ENCODE measurements at regions not wholly inside any gene's neighbourhood (a gene's known extent, or its start where the extent isn't known, plus 50 kb on each side); places are given as distances from the start of the nearest gene placed in this dataset.

DNA sequence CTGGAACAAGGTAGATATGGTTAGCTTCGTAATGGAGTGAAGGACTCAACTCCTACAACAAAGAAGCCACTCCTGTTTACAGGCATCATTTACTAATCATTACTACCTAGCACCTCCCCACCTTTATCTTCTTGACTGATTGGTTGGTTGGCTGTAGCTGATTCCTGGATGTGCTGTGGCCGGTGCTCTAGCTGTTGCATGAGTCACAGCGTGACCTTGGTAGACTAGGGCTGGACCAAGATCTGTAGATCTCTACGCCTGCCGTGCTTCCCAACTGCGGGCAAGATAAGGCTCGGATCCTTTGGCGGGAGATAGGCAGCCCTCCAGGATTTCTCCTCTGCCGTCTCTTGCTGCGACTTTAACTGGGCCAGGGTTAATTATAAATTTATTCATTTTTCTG lies 194.3 kb upstream of the SOX11 start:
- H3K4me2 ChIP-seq (ENCODE audit: low read length): no peak overlapping the region
- no peak overlapping the region for H3K9ac ChIP-seq (ENCODE audit: low read depth, low read length)
- no peaks in the 10 kb centered on the region for H3K9me3 ChIP-seq (replicated peaks; ENCODE audit: low read length)
- no peaks in the 10 kb centered on the region for H3K36me3 ChIP-seq (ENCODE audit: insufficient read depth, low read length)
- peaks cover 3% of the 10 kb centered on the region for H3K27me3 ChIP-seq (ENCODE audit: control insufficient read depth, insufficient read depth, low read length)
- no peak overlapping the region for H3K4me3 ChIP-seq (ENCODE audit: low read length)
- H3K4me1 ChIP-seq (ENCODE audit: control insufficient read depth, insufficient read depth, low read length): no peaks in the 10 kb centered on the region

DNA sequence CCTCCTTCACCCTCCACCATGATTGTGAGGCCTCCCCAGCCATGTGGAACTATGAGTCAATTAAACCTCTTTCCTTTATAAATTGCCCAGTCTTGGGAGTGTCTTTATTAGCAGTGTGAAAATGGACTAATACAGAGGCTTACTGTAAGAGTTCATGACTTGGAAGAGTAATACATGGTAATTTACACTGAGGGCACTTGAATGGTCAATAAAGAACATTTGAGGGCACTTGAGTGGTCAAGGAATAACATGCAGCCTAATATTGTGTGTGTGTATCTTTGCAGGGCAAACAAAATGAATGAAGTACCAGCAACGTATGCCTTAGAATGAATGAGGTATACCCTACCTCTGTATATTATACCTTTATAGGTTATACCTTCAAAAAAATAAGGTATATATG lies 190.4 kb upstream of the SOX11 start:
- Histone ChIP-seq H3K9me3 (replicated peaks; ENCODE audit: low read length) (no peaks in the 10 kb centered on the region), H3K4me2 (ENCODE audit: low read length) (no peak overlapping the region), H3K4me1 (ENCODE audit: control insufficient read depth, insufficient read depth, low read length) (no peaks in the 10 kb centered on the region), H3K4me3 (ENCODE audit: low read length) (no peak overlapping the region), H3K9ac (ENCODE audit: low read depth, low read length) (no peak overlapping the region), H3K36me3 (ENCODE audit: insufficient read depth, low read length) (no peaks in the 10 kb centered on the region), H3K27me3 (ENCODE audit: control insufficient read depth, insufficient read depth, low read length) (no peaks in the 10 kb centered on the region)

DNA sequence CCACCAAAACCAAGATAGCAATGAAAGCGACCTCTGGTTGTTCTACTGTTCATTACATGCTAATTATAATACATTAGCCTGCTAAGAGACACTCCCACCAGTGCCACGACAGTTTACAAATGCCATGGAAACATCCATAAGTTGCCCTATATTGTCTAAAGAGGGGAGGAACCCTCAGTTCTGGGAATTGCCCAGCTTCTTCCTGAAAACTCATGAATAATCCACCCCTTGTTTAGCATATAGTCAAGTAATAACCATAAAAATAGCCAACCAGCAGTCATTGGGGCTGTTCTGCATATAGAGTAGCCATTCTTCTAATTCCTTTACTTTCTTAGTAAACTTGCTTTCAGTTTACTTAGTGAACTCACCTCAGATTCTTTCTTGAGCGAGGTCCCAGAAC lies 189.8 kb upstream of the SOX11 start:
- Histone ChIP-seq H3K4me1 (ENCODE audit: control insufficient read depth, insufficient read depth, low read length) (no peaks in the 10 kb centered on the region), H3K36me3 (ENCODE audit: insufficient read depth, low read length) (no peaks in the 10 kb centered on the region), H3K9ac (ENCODE audit: low read depth, low read length) (no peak overlapping the region), H3K27me3 (ENCODE audit: control insufficient read depth, insufficient read depth, low read length) (no peaks in the 10 kb centered on the region), H3K4me3 (ENCODE audit: low read length) (no peak overlapping the region), H3K9me3 (replicated peaks; ENCODE audit: low read length) (no peaks in the 10 kb centered on the region), H3K4me2 (ENCODE audit: low read length) (no peak overlapping the region)

DNA sequence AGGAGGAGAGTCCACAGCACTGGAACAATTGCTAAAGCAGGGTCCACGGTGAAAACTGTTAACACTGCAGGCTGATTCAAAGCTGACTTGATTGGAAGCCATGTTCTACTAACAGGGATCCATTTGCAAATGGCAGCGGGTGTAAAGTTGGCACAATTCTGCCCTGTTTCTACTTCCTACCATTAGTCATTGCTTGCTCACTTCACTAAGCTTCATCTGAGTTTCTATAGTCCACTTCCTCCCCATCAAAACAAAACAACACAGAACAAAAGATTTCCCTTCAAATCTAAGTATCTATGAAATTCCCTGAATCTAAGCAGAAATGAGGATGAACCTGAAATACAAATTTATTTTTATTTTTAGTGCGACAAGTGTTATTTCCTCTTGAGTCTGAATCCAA lies 187.4 kb upstream of the SOX11 start:
- H3K9ac ChIP-seq (ENCODE audit: low read depth, low read length): no peak overlapping the region
- H3K4me3 ChIP-seq (ENCODE audit: low read length): no peak overlapping the region
- H3K36me3 ChIP-seq (ENCODE audit: insufficient read depth, low read length): no peaks in the 10 kb centered on the region
- no peaks in the 10 kb centered on the region for H3K27me3 ChIP-seq (ENCODE audit: control insufficient read depth, insufficient read depth, low read length)
- no peak overlapping the region for H3K4me2 ChIP-seq (ENCODE audit: low read length)
- no peaks in the 10 kb centered on the region for H3K4me1 ChIP-seq (ENCODE audit: control insufficient read depth, insufficient read depth, low read length)
- no peaks in the 10 kb centered on the region for H3K9me3 ChIP-seq (replicated peaks; ENCODE audit: low read length)

DNA sequence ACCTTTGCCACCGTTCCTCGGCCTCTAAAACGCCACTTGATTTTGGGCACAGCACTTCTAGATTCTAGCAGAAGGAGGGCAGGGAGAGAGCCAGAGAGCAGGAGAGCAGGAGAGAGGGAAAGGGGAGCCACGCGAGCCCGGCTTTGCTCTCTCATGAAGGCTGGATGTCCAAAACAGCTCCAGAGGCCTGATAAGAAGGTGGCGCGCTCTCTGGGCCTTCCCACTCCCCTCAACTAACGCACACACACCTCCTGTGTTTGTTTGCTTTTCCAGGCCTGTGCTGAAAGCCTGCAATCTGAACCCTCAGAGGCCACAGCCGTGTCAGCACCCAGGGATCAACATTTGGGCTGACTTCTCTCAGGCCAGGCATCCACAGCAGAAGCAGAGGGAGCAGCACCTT lies 184.8 kb upstream of the SOX11 start:
- H3K4me3 ChIP-seq (ENCODE audit: low read length): no peak overlapping the region
- H3K36me3 ChIP-seq (ENCODE audit: insufficient read depth, low read length): no peaks in the 10 kb centered on the region
- H3K4me1 ChIP-seq (ENCODE audit: control insufficient read depth, insufficient read depth, low read length): no peaks in the 10 kb centered on the region
- no peak overlapping the region for H3K4me2 ChIP-seq (ENCODE audit: low read length)
- H3K27me3 ChIP-seq (ENCODE audit: control insufficient read depth, insufficient read depth, low read length): no peaks in the 10 kb centered on the region
- H3K9me3 ChIP-seq (replicated peaks; ENCODE audit: low read length): no peaks in the 10 kb centered on the region
- H3K9ac ChIP-seq (ENCODE audit: low read depth, low read length): no peak overlapping the region

DNA sequence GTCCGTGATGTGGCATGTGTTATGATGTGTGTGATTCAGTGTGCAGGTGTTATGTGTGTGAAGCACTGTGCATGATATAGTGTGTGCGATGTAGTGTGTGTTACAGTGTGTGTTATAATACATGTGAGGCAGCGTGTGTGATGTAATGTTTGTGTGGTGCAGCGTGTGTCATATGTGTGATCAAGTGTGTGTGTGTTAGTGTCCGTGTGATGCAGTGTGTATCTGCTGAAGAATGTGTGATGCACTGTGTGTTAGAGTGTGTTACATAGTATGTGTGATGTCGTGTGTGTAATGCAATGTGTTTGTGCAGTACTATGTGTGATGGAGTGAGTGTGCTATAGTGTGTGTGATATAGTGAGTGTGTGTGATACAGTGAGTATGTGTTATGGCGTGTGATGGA lies 182.8 kb upstream of the SOX11 start:
- Histone ChIP-seq H3K4me1 (ENCODE audit: control insufficient read depth, insufficient read depth, low read length) (no peaks in the 10 kb centered on the region), H3K4me3 (ENCODE audit: low read length) (no peak overlapping the region), H3K36me3 (ENCODE audit: insufficient read depth, low read length) (no peaks in the 10 kb centered on the region), H3K9me3 (replicated peaks; ENCODE audit: low read length) (no peaks in the 10 kb centered on the region), H3K9ac (ENCODE audit: low read depth, low read length) (no peak overlapping the region), H3K4me2 (ENCODE audit: low read length) (no peak overlapping the region), H3K27me3 (ENCODE audit: control insufficient read depth, insufficient read depth, low read length) (no peaks in the 10 kb centered on the region)

DNA sequence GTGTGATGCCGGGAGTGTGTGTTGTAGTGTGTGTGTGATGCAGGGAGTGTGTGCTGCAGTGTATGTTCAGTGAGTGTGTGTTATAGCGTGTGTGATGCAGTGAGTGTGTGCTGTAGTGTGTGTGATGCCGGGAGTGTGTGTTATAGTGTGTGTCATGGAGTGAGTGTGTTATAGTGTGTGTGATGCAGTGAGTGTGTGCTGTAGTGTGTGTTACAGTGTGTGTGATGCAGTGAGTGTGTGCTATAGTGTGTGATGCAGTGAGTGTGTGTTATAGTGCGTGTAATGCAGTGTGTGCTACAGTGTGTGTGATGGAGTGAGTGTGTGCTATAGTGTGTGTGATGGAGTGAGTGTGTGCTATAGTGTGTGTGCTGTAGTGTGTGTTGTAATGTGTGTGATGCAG lies 182.1 kb upstream of the SOX11 start:
- Histone ChIP-seq H3K4me3 (ENCODE audit: low read length) (no peak overlapping the region), H3K27me3 (ENCODE audit: control insufficient read depth, insufficient read depth, low read length) (no peaks in the 10 kb centered on the region), H3K4me2 (ENCODE audit: low read length) (no peak overlapping the region), H3K9ac (ENCODE audit: low read depth, low read length) (no peak overlapping the region), H3K36me3 (ENCODE audit: insufficient read depth, low read length) (no peaks in the 10 kb centered on the region), H3K4me1 (ENCODE audit: control insufficient read depth, insufficient read depth, low read length) (no peaks in the 10 kb centered on the region), H3K9me3 (replicated peaks; ENCODE audit: low read length) (no peaks in the 10 kb centered on the region)

DNA sequence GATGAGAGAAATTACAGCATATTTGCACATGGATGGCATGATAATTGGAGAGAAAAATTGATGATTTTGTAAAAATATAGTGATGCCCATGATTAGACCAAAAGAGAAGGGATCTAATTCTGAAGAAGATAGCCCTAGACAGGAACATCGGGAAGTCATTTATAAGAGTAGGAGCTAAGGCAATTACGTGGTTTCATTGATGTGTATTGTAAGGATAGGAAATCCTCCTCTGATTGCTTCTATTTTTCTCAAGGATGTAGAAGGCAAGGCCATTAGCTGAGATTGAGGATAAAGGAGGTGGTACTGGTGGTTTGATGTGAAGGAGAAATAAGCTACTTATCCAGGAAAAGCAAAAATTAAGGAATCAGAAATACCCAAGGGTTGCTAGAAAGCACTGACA lies 176.5 kb upstream of the SOX11 start:
- no peaks in the 10 kb centered on the region for H3K4me1 ChIP-seq (ENCODE audit: control insufficient read depth, insufficient read depth, low read length)
- no peaks in the 10 kb centered on the region for H3K36me3 ChIP-seq (ENCODE audit: insufficient read depth, low read length)
- H3K9ac ChIP-seq (ENCODE audit: low read depth, low read length): no peak overlapping the region
- no peaks in the 10 kb centered on the region for H3K27me3 ChIP-seq (ENCODE audit: control insufficient read depth, insufficient read depth, low read length)
- H3K4me2 ChIP-seq (ENCODE audit: low read length): no peak overlapping the region
- no peak overlapping the region for H3K4me3 ChIP-seq (ENCODE audit: low read length)
- H3K9me3 ChIP-seq (replicated peaks; ENCODE audit: low read length): no peaks in the 10 kb centered on the region

DNA sequence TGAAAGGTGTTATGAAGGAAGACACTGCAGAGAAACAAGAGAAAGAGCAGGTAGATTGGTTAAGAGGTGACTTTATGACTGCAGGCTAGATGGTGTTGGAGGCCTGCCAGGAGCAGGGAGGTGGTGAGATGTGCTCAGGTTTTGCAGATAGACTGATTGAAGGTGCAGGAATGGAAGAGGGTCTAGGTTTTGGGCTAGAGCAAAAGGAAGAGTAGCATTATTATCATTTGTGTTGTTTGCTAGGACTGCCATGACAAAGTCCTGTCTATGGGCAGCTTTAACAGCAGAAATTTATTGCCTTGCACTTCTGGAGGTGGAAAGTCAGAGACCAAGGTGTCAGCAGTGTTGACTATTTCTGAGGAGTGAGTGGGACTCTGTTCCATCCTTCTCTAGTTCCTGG lies 172.9 kb upstream of the SOX11 start:
- Histone ChIP-seq H3K4me1 (ENCODE audit: control insufficient read depth, insufficient read depth, low read length) (no peaks in the 10 kb centered on the region), H3K9me3 (replicated peaks; ENCODE audit: low read length) (no peaks in the 10 kb centered on the region), H3K36me3 (ENCODE audit: insufficient read depth, low read length) (no peaks in the 10 kb centered on the region), H3K4me3 (ENCODE audit: low read length) (no peak overlapping the region), H3K27me3 (ENCODE audit: control insufficient read depth, insufficient read depth, low read length) (no peaks in the 10 kb centered on the region), H3K9ac (ENCODE audit: low read depth, low read length) (no peak overlapping the region), H3K4me2 (ENCODE audit: low read length) (no peak overlapping the region)

DNA sequence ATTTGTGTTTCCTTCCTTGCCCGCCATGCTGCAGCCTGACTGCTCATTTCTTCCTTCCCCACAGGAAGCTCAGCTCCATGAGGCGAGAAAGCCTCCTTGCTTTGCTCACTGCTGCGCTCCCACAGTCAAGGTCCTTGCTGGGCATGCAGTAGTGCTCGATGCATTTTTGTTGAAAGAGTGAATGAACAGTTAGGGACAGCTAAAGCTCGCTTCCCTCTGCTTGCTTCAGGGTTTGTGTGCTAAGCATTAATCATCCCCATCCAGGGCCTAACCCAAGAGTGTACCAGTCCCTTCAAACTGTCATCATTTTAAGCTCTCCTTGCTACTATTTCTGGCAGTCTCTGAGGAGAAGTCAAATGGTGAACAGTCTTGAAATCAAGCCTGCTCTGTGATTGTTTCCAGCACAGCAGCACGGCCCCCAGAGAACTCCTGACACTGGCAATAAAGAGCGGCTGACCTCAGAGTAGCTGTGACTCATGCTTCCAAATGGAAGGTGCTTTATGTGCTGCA lies 171.7 kb upstream of the SOX11 start:
- H3K4me1 ChIP-seq (ENCODE audit: control insufficient read depth, insufficient read depth, low read length): no peaks in the 10 kb centered on the region
- no peaks in the 10 kb centered on the region for H3K27me3 ChIP-seq (ENCODE audit: control insufficient read depth, insufficient read depth, low read length)
- no peaks in the 10 kb centered on the region for H3K9me3 ChIP-seq (replicated peaks; ENCODE audit: low read length)
- H3K36me3 ChIP-seq (ENCODE audit: insufficient read depth, low read length): no peaks in the 10 kb centered on the region
- peak overlapping the region; percentile 1 for H3K4me2 ChIP-seq (ENCODE audit: low read length)
- H3K9ac ChIP-seq (ENCODE audit: low read depth, low read length): no peak overlapping the region
- H3K4me3 ChIP-seq (ENCODE audit: low read length): no peak overlapping the region

DNA sequence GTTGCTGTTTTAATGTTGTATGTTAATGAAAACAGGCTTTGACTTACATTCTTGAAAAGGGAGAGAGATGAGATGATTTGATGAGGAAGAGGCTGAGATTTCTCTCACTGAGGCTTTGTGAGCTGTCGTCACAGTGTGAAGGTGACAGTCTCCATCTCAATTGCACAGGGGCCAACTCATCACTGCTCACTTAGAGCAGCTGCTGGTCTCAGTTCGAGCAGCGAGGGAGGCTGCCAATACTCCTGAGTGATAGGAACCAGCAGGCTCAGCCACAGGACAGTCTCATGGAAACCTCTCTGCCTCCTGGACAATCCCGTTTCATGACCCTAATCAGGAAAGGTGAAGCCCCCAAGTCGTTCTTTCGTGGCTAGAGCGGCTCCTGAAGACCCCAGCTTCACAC lies 170.7 kb upstream of the SOX11 start:
- Histone ChIP-seq H3K27me3 (ENCODE audit: control insufficient read depth, insufficient read depth, low read length) (no peaks in the 10 kb centered on the region), H3K4me3 (ENCODE audit: low read length) (no peak overlapping the region), H3K9me3 (replicated peaks; ENCODE audit: low read length) (no peaks in the 10 kb centered on the region), H3K4me2 (ENCODE audit: low read length) (no peak overlapping the region), H3K4me1 (ENCODE audit: control insufficient read depth, insufficient read depth, low read length) (no peaks in the 10 kb centered on the region), H3K9ac (ENCODE audit: low read depth, low read length) (no peak overlapping the region), H3K36me3 (ENCODE audit: insufficient read depth, low read length) (no peaks in the 10 kb centered on the region)

DNA sequence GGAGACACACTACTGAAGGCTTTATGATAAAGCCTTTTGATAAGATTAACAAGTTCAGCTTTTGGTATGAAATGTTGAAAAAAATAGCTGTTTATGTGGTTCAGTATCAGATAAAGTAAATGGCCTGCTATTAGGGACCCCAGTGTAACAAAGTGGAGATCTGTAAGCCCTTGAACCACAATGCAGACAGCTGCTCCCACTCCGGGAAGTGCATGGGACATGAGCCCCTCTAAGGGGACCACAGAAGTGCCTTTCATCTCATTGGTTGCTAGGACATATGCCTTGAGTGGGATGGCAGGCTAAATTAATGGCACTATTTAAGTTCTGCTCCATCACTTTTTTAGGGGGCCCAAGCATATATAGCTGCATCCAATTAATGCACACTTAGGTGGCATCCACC lies 167.6 kb upstream of the SOX11 start:
- Histone ChIP-seq H3K9ac (ENCODE audit: low read depth, low read length) (no peak overlapping the region), H3K4me2 (ENCODE audit: low read length) (no peak overlapping the region), H3K36me3 (ENCODE audit: insufficient read depth, low read length) (no peaks in the 10 kb centered on the region), H3K4me1 (ENCODE audit: control insufficient read depth, insufficient read depth, low read length) (no peaks in the 10 kb centered on the region), H3K4me3 (ENCODE audit: low read length) (no peak overlapping the region), H3K9me3 (replicated peaks; ENCODE audit: low read length) (no peaks in the 10 kb centered on the region), H3K27me3 (ENCODE audit: control insufficient read depth, insufficient read depth, low read length) (no peaks in the 10 kb centered on the region)

Measured in skeletal muscle satellite cell (primary cell).